Vagina (tissue), 2 donors: ENCODE measurements at regions not wholly inside any gene's neighbourhood (a gene's known extent, or its start where the extent isn't known, plus 50 kb on each side); places are given as distances from the start of the nearest gene placed in this dataset.

Experiments
- CTCF ChIP-seq, 3 experiments: fragments of 450-650 bp in 2 of 3; fragments of 200-600 bp in 1 of 3; sonication (generic) in 1 of 3; IDR thresholded peaks; one replicate each; pipeline ENCODE4 v1.5.1; 2017 to 2019; ENCODE audit warnings: antibody characterized with exemption in 3 of 3, mild to moderate bottlenecking in 2 of 3, moderate library complexity in 2 of 3
- POLR2A ChIP-seq, 2 donors: fragments of 450-650 bp; IDR thresholded peaks; one replicate each; pipeline ENCODE4 v1.6.1; 2017; ENCODE audit warnings: antibody characterized with exemption in 2 of 2, mild to moderate bottlenecking in 2 of 2, moderate library complexity in 2 of 2

GRCh38 chr9:29339387-29339786 is 1766.1 kb upstream of the C9orf72 start:
- TF ChIP-seq POLR2A (IDR thresholded peaks at IDR 0.05) (no peak), CTCF (IDR thresholded peaks at IDR 0.05) (no peak)
